ENCODE measurements at regions not wholly inside any gene's neighbourhood (a gene's known extent, or its start where the extent isn't known, plus 50 kb on each side); places are given as distances from the start of the nearest gene placed in this dataset.

- Histone ChIP-seq H3F3A (replicated peaks; ENCODE audit: insufficient read depth) (no peaks in the 10 kb centered on the region), H4K20me1 (ENCODE audit: insufficient read depth) (no peaks in the 10 kb centered on the region), H3K36me3 (replicated peaks in 1 of 2; ENCODE audit: control insufficient read depth in 1 of 2, insufficient read depth in 2 of 2, low read length in 1 of 2) (no peaks in the 10 kb centered on the region), H3K9ac (no peak overlapping the region), H3K4me3 (ENCODE audit: low read depth in 2 of 2, low read length in 1 of 2) (no peak overlapping the region), H3K9me3 (no peaks in the 10 kb centered on the region), H3K27me3 (ENCODE audit: insufficient read depth) (no peaks in the 10 kb centered on the region), H3K9me2 (no peaks in the 10 kb centered on the region), H3K79me2 (ENCODE audit: insufficient read depth) (no peaks in the 10 kb centered on the region), H3K4me1 (ENCODE audit: control insufficient read depth in 1 of 2, insufficient read depth in 2 of 2, low read depth in 1 of 2, low read length in 1 of 2) (no peaks in the 10 kb centered on the region; a peak in 2 of 4 replicates), H3K27ac (ENCODE audit: low read depth in 2 of 2, low read length in 1 of 2) (no peak overlapping the region), H2AFZ (ENCODE audit: low read depth) (no peak overlapping the region), H3K4me2 (no peak overlapping the region)
- POLR2A ChIA-PET: no interaction called here
- CTCF ChIA-PET: no interaction called here
- TF ChIP-seq, protein P1, sequence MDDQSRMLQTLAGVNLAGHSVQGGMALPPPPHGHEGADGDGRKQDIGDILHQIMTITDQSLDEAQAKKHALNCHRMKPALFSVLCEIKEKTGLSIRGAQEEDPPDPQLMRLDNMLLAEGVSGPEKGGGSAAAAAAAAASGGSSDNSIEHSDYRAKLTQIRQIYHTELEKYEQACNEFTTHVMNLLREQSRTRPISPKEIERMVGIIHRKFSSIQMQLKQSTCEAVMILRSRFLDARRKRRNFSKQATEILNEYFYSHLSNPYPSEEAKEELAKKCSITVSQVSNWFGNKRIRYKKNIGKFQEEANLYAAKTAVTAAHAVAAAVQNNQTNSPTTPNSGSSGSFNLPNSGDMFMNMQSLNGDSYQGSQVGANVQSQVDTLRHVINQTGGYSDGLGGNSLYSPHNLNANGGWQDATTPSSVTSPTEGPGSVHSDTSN (IDR thresholded peaks at IDR 0.05): no peak
- TF ChIP-seq MXI1 (IDR thresholded peaks at IDR 0.05; ENCODE audit: low read depth, low read length) (no peak), GATA2 (CRISPR knock-in tag; IDR thresholded peaks at IDR 0.05) (no peak), SIN3A (IDR thresholded peaks at IDR 0.05; ENCODE audit: borderline replicate concordance, low read depth, low read length) (no peak), FOSL2 (IDR thresholded peaks at IDR 0.05; ENCODE audit: borderline replicate concordance, low read depth) (no peak), TEAD4 (IDR thresholded peaks at IDR 0.05; ENCODE audit: borderline replicate concordance, insufficient read depth) (no peak), RXRA (IDR thresholded peaks at IDR 0.05; ENCODE audit: borderline replicate concordance, low read depth) (no peak), FOXJ3 (CRISPR knock-in tag; IDR thresholded peaks at IDR 0.05) (no peak)
- TF ChIP-seq, protein P2, sequence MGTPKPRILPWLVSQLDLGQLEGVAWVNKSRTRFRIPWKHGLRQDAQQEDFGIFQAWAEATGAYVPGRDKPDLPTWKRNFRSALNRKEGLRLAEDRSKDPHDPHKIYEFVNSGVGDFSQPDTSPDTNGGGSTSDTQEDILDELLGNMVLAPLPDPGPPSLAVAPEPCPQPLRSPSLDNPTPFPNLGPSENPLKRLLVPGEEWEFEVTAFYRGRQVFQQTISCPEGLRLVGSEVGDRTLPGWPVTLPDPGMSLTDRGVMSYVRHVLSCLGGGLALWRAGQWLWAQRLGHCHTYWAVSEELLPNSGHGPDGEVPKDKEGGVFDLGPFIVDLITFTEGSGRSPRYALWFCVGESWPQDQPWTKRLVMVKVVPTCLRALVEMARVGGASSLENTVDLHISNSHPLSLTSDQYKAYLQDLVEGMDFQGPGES (IDR thresholded peaks at IDR 0.05; ENCODE audit: low read depth, low read length): no peak
- TF ChIP-seq, protein P3, sequence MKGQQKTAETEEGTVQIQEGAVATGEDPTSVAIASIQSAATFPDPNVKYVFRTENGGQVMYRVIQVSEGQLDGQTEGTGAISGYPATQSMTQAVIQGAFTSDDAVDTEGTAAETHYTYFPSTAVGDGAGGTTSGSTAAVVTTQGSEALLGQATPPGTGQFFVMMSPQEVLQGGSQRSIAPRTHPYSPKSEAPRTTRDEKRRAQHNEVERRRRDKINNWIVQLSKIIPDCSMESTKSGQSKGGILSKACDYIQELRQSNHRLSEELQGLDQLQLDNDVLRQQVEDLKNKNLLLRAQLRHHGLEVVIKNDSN (IDR thresholded peaks at IDR 0.05; ENCODE audit: borderline replicate concordance, low read depth): no peak
- no peak for DNase-seq
- 92% methylated on average over 3 of the region's 3 CpGs for WGBS (ENCODE audit: low lambda C conversion rate)
These were observed 165.4 kb upstream of the PLEKHG7 start for GRCh38 chr12:92537290-92537960.

GRCh38 chr12:92535961-92536360 lies 166.8 kb upstream of the PLEKHG7 start:
- Histone ChIP-seq H3K79me2 (ENCODE audit: insufficient read depth) (no peaks in the 10 kb centered on the region), H4K20me1 (ENCODE audit: insufficient read depth) (no peaks in the 10 kb centered on the region), H3K9me3 (no peaks in the 10 kb centered on the region), H3K36me3 (replicated peaks in 1 of 2; ENCODE audit: control insufficient read depth in 1 of 2, insufficient read depth in 2 of 2, low read length in 1 of 2) (no peaks in the 10 kb centered on the region), H2AFZ (ENCODE audit: low read depth) (no peak overlapping the region), H3K9me2 (no peaks in the 10 kb centered on the region), H3K4me2 (no peak overlapping the region), H3K9ac (no peak overlapping the region), H3K27ac (ENCODE audit: low read depth in 2 of 2, low read length in 1 of 2) (no peak overlapping the region), H3F3A (replicated peaks; ENCODE audit: insufficient read depth) (no peaks in the 10 kb centered on the region), H3K4me3 (ENCODE audit: low read depth in 2 of 2, low read length in 1 of 2) (no peak overlapping the region), H3K4me1 (ENCODE audit: control insufficient read depth in 1 of 2, insufficient read depth in 2 of 2, low read depth in 1 of 2, low read length in 1 of 2) (no peaks in the 10 kb centered on the region; a peak in 2 of 4 replicates), H3K27me3 (ENCODE audit: insufficient read depth) (no peaks in the 10 kb centered on the region)
- CTCF ChIA-PET: no interaction called here
- 69% methylated on average over 3 of the region's 3 CpGs for WGBS (ENCODE audit: low lambda C conversion rate)
- POLR2A ChIA-PET: no interaction called here
- DNase-seq: no peak
- TF ChIP-seq RCOR1 (IDR thresholded peaks at IDR 0.05; ENCODE audit: low read length) (no peak), ZBTB33 (IDR thresholded peaks at IDR 0.05; ENCODE audit: borderline replicate concordance, low read depth) (no peak), TEAD4 (IDR thresholded peaks at IDR 0.05; ENCODE audit: borderline replicate concordance, insufficient read depth) (no peak), MXI1 (IDR thresholded peaks at IDR 0.05; ENCODE audit: low read depth, low read length) (no peak), MEF2A (IDR thresholded peaks at IDR 0.05; ENCODE audit: borderline replicate concordance, low read depth) (no peak), POLR2AphosphoS5 (IDR thresholded peaks at IDR 0.05; ENCODE audit: low read depth, low read length) (no peak), TAF1 (IDR thresholded peaks at IDR 0.05; ENCODE audit: borderline replicate concordance, low read depth, low read length) (no peak), SMC3 (IDR thresholded peaks at IDR 0.05; ENCODE audit: low read depth, low read length) (no peak), USF2 (IDR thresholded peaks at IDR 0.05; ENCODE audit: borderline replicate concordance, low read depth, low read length) (no peak), EP300 (IDR thresholded peaks at IDR 0.05; ENCODE audit: borderline replicate concordance in 1 of 2, low read depth in 1 of 2, low read length in 1 of 2) (no peak), FOXJ3 (CRISPR knock-in tag; IDR thresholded peaks at IDR 0.05) (no peak)
- TF ChIP-seq, protein P1 (IDR thresholded peaks at IDR 0.05): no peak
